Keratinocyte (primary cell): ENCODE measurements at regions not wholly inside any gene's neighbourhood (a gene's known extent, or its start where the extent isn't known, plus 50 kb on each side); places are given as distances from the start of the nearest gene placed in this dataset.

Source experiments
- DNase-seq: peaks from one replicate; pipeline ENCODE4 v3.0.0-alpha.2; 2011; ENCODE audit warnings: low read depth, missing footprints, low spot score
- FAIRE-seq: peaks from 2 replicates; lab custom pipeline; 2011; peaks lifted over from hg19 to GRCh38; lab: Jason Lieb, UNC
- H2AFZ ChIP-seq: 2 replicates; pipeline ENCODE4 v1.6.0; 2012; ENCODE audit warnings: low read length, control low read depth, inconsistent platforms; ENCODE audit not compliant: control insufficient read depth
- H3K27ac ChIP-seq: 2 replicates; pipeline ENCODE4 v1.5.1; 2011; ENCODE audit warnings: low read length; ENCODE audit not compliant: control insufficient read depth, insufficient read depth
- H3K27me3 ChIP-seq: 3 replicates; pipeline ENCODE4 v1.6.0; 2011; ENCODE audit warnings: low read length; ENCODE audit not compliant: control insufficient read depth, insufficient read depth; ENCODE audit errors: extremely low read depth
- H3K36me3 ChIP-seq, 2 experiments: 2 replicates in 1 of 2; 3 replicates in 1 of 2; pipeline ENCODE4 v1.5.1; 2011; ENCODE audit warnings: low read length in 2 of 2, mild to moderate bottlenecking in 1 of 2; ENCODE audit not compliant: control insufficient read depth in 2 of 2, insufficient read depth in 2 of 2; ENCODE audit errors: extremely low read depth in 1 of 2
- H3K4me1 ChIP-seq: 3 replicates; pipeline ENCODE4 v1.5.1; 2011; ENCODE audit warnings: low read length; ENCODE audit not compliant: control insufficient read depth, insufficient read depth; ENCODE audit errors: extremely low read depth
- H3K4me2 ChIP-seq: 3 replicates; pipeline ENCODE4 v1.6.0; 2011; ENCODE audit warnings: low read depth, low read length; ENCODE audit not compliant: control insufficient read depth, insufficient read depth; ENCODE audit errors: extremely low read depth
- H3K4me3 ChIP-seq, 3 experiments: fragments of 200-600 bp in 1 of 3; sonication (generic) in 1 of 3; 2 replicates in 2 of 3; 3 replicates in 1 of 3; pipeline ENCODE4 v1.5.1; 2011 to 2016; ENCODE audit warnings: low read length in 3 of 3, mild to moderate bottlenecking in 3 of 3, control low read depth in 2 of 3, inconsistent platforms in 1 of 3, low read depth in 1 of 3, mixed read lengths in 1 of 3, mixed run types in 1 of 3, moderate library complexity in 1 of 3; ENCODE audit not compliant: control insufficient read depth in 2 of 3, insufficient read depth in 2 of 3; ENCODE audit errors: extremely low read depth in 1 of 3
- H3K79me2 ChIP-seq: 2 replicates; pipeline ENCODE4 v1.6.0; 2012; ENCODE audit warnings: low read length; ENCODE audit not compliant: control insufficient read depth, insufficient read depth
- H3K9ac ChIP-seq: 3 replicates; pipeline ENCODE4 v1.6.0; 2011; ENCODE audit warnings: low read length; ENCODE audit not compliant: control insufficient read depth, insufficient read depth; ENCODE audit errors: extremely low read depth
- H3K9me1 ChIP-seq: 3 replicates; pipeline ENCODE4 v1.6.0; 2011; ENCODE audit warnings: low read length; ENCODE audit not compliant: control insufficient read depth, insufficient read depth; ENCODE audit errors: extremely low read depth
- H3K9me3 ChIP-seq: 2 replicates; pipeline ENCODE4 v1.5.1; 2012; ENCODE audit warnings: low read depth, low read length; ENCODE audit not compliant: control insufficient read depth
- H4K20me1 ChIP-seq: 3 replicates; pipeline ENCODE4 v1.6.0; 2011; ENCODE audit warnings: low read length; ENCODE audit not compliant: control insufficient read depth, insufficient read depth; ENCODE audit errors: extremely low read depth
- EZH2 ChIP-seq: IDR thresholded peaks from one replicate; pipeline ENCODE4 v1.6.1; 2012; ENCODE audit warnings: inconsistent platforms, mild to moderate bottlenecking, low read length, moderate library complexity
- dilution Hi-C: fragments of 300-500 bp; cut with MboI; formaldehyde crosslinking; loops from one replicate; pipeline ENCODE4 v1.7.0; 2020; ENCODE audit warnings: low sequenced_read_pairs; ENCODE audit not compliant: extremely low pct_ligation_motif_present
- TF ChIP-seq, protein P1 (sequence below), 3 experiments: IDR thresholded peaks in 1 of 3; conservative IDR thresholded peaks in 1 of 3; optimal IDR thresholded peaks in 1 of 3; 2 replicates in 2 of 3; 3 replicates in 1 of 3; pipeline versions ENCODE3 to v1.5.1; 2011; ENCODE audit warnings: low read length in 3 of 3, mild to moderate bottlenecking in 3 of 3, moderate library complexity in 2 of 3, control low read depth in 1 of 3, inconsistent platforms in 1 of 3; ENCODE audit not compliant: insufficient read depth in 2 of 3; ENCODE audit errors: extremely low read depth in 1 of 3

DNA sequence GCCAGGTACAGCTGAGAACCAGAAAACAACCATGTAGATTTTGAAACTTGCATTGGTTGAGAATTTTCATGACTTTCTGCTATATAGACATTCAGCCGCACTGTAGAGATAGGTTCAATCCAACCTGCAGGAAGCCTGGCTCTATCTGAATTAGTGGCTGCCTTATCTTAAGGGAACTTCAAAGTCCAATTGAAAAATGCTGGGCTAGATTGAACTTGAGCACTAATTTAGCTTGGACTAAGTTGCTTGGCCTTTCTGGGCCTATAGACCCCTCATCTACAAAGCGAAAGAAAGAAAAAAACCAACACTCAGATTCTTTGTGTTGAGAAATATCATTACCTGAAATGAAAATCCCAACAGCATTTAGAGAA lies 332.4 kb downstream of the NUAK1 start:
- Histone ChIP-seq H3K79me2 (no peaks in the 10 kb centered on the region), H4K20me1 (no peaks in the 10 kb centered on the region), H3K36me3 (no peaks in the 10 kb centered on the region), H3K27me3 (no peaks in the 10 kb centered on the region), H3K4me2 (no peak overlapping the region), H3K27ac (no peak overlapping the region), H3K4me3 (no peak overlapping the region), H3K9ac (no peak overlapping the region), H3K9me1 (no peaks in the 10 kb centered on the region), H2AFZ (no peak overlapping the region), H3K4me1 (no peaks in the 10 kb centered on the region), H3K9me3 (no peaks in the 10 kb centered on the region)
- TF ChIP-seq, protein P1, sequence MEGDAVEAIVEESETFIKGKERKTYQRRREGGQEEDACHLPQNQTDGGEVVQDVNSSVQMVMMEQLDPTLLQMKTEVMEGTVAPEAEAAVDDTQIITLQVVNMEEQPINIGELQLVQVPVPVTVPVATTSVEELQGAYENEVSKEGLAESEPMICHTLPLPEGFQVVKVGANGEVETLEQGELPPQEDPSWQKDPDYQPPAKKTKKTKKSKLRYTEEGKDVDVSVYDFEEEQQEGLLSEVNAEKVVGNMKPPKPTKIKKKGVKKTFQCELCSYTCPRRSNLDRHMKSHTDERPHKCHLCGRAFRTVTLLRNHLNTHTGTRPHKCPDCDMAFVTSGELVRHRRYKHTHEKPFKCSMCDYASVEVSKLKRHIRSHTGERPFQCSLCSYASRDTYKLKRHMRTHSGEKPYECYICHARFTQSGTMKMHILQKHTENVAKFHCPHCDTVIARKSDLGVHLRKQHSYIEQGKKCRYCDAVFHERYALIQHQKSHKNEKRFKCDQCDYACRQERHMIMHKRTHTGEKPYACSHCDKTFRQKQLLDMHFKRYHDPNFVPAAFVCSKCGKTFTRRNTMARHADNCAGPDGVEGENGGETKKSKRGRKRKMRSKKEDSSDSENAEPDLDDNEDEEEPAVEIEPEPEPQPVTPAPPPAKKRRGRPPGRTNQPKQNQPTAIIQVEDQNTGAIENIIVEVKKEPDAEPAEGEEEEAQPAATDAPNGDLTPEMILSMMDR (optimal IDR thresholded peaks at IDR 0.05 in 1 of 3, IDR thresholded peaks at IDR 0.05 in 1 of 3, conservative IDR thresholded peaks at IDR 0.05 in 1 of 3; ENCODE audit: extremely low read depth in 1 of 3, insufficient read depth in 2 of 3, low read length in 3 of 3), result no peak
- TF ChIP-seq EZH2, result no peak
- FAIRE-seq (peak; percentile 17), DNase-seq (no peak)
- dilution Hi-C loops, result no loop called here

DNA sequence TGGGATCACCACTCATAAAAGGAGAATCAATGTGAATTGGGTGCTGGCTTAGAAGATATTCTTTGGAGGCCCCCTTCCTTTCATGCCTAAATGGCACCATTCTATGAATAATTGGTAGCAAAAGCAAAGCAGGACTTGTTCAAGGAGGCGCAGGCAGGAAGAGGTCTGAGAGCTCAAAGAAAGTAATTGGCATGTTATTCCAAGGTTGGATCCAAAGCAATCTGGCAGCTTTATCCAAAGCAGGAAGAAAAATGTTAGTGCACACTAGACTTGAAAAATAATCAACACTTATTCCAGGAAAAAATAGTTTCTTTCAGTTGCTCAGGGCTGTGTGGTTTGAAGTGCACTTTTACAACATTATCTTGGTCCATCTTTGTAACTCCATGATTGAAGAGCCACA lies 326.4 kb downstream of the NUAK1 start:
- Histone ChIP-seq H3K27me3 (no peaks in the 10 kb centered on the region), H3K36me3 (no peaks in the 10 kb centered on the region), H3K9me1 (no peaks in the 10 kb centered on the region), H2AFZ (no peak overlapping the region), H3K4me3 (no peak overlapping the region), H3K79me2 (no peaks in the 10 kb centered on the region), H4K20me1 (no peaks in the 10 kb centered on the region), H3K4me2 (no peak overlapping the region), H3K27ac (no peak overlapping the region), H3K9me3 (no peaks in the 10 kb centered on the region), H3K9ac (no peak overlapping the region), H3K4me1 (no peaks in the 10 kb centered on the region)
- TF ChIP-seq, protein P1 (optimal IDR thresholded peaks at IDR 0.05 in 1 of 3, IDR thresholded peaks at IDR 0.05 in 1 of 3, conservative IDR thresholded peaks at IDR 0.05 in 1 of 3; ENCODE audit: extremely low read depth in 1 of 3, insufficient read depth in 2 of 3, low read length in 3 of 3), result no peak
- no peak for TF ChIP-seq EZH2
- DNase-seq (no peak), FAIRE-seq (no peak)
- dilution Hi-C loops, result no loop called here
